ENCODE measurements at regions not wholly inside any gene's neighbourhood (a gene's known extent, or its start where the extent isn't known, plus 50 kb on each side); places are given as distances from the start of the nearest gene placed in this dataset.
A peak's percentile ranks its signal among the peaks of the same experiment; 100 is the strongest.

DNA sequence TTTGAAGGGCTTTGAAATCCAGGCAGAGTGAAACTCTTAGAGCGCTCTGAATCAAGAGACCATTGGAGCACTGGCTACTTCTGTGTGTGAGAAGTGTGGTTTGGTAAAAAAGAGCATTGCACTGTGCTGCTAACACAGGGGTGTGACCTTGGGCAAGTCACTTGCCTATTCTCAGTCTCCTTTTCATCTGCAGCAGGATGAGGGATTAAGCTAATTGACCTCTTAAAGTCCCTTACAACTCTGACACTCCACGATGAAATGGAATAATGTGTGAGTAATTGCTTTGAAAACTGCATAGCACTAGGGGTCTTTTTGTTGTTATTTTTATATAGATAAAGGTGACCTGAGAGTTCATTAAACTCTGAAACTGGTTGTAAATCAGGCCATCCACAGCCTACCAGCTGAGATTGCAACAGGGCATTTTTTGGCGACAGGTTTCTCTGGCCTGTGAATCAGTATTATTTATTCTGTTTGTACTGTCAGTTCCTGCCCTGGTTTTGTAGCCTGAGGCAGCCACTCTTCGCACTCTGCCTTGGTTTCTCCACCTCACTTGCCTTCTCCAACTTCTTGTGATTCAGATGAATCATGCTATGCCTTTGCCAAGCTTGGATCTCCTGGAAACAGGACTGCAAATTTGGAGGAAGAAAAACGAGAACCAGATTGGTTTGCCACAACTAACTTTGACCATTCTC lies 159.9 kb upstream of the PARP11 start:
- intact Hi-C loops (cut with DNase I; ENCODE audit: low total_unique reads), result no loop called here
- TF ChIP-seq POLR2AphosphoS5 (IDR thresholded peaks at IDR 0.05), result no peak
- TF ChIP-seq, protein P1, sequence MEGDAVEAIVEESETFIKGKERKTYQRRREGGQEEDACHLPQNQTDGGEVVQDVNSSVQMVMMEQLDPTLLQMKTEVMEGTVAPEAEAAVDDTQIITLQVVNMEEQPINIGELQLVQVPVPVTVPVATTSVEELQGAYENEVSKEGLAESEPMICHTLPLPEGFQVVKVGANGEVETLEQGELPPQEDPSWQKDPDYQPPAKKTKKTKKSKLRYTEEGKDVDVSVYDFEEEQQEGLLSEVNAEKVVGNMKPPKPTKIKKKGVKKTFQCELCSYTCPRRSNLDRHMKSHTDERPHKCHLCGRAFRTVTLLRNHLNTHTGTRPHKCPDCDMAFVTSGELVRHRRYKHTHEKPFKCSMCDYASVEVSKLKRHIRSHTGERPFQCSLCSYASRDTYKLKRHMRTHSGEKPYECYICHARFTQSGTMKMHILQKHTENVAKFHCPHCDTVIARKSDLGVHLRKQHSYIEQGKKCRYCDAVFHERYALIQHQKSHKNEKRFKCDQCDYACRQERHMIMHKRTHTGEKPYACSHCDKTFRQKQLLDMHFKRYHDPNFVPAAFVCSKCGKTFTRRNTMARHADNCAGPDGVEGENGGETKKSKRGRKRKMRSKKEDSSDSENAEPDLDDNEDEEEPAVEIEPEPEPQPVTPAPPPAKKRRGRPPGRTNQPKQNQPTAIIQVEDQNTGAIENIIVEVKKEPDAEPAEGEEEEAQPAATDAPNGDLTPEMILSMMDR (IDR thresholded peaks at IDR 0.05), result no peak
- no peak for TF ChIP-seq POLR2A (IDR thresholded peaks at IDR 0.05)
- Histone ChIP-seq H3K9me3 (no peaks in the 10 kb centered on the region), H3K4me3 (no peak overlapping the region), H3K27me3 (no peaks in the 10 kb centered on the region), H3K4me1 (peaks cover 0 to 6% of the 10 kb centered on the region in 2 donors), H3K27ac (peak overlapping the region in 1 of 2 donors; percentile 29), H3K36me3 (no peaks in the 10 kb centered on the region)
- DNase-seq (ENCODE audit: low spot score in 2 of 2), result peak in 1 of 2 donors; percentile 29

DNA sequence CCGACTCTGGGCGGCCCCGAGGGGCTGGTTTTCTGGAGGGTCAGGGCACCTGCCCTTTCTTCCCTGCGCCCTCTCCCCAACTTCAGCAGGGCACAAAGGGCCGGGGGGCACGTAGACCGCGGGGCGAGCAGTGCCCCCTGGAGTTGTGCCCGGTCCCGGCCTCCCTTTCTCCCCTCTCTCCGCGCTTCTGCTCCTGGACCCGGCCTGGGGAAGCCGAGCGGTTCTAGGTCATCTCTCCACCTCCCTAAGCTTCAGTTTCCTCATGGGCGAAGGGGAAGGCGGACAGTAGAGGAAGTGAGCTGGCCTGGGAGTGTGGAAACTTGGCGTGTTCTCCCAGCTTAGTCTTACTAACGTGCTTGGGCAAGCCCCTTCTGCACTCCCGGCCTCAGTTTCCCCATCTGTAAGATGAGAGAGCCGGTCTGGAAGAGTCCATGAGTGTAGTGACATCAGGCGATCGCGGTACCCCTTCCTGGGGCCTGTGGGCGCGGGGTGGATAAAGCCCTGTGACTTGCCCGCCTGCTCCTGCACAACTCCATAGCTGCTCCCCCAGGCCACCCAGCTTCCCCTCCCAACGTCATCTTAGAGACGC lies 158.6 kb upstream of the PARP11 start:
- TF ChIP-seq, protein P1 (IDR thresholded peaks at IDR 0.05), result no peak
- TF ChIP-seq POLR2AphosphoS5 (IDR thresholded peaks at IDR 0.05), result no peak
- TF ChIP-seq POLR2A (IDR thresholded peaks at IDR 0.05), result no peak
- Histone ChIP-seq H3K9me3 (no peaks in the 10 kb centered on the region), H3K4me3 (peak overlapping the region; percentile 11 to 73 (median 53)), H3K27me3 (no peaks in the 10 kb centered on the region), H3K36me3 (no peaks in the 10 kb centered on the region), H3K4me1 (peaks cover 0 to 6% of the 10 kb centered on the region in 2 donors), H3K27ac (peak overlapping the region; percentile 84 to 90)
- intact Hi-C loops (cut with DNase I; ENCODE audit: low total_unique reads), result no loop called here
- peak in 1 of 2 donors; percentile 22 for DNase-seq (ENCODE audit: low spot score in 2 of 2)

DNA sequence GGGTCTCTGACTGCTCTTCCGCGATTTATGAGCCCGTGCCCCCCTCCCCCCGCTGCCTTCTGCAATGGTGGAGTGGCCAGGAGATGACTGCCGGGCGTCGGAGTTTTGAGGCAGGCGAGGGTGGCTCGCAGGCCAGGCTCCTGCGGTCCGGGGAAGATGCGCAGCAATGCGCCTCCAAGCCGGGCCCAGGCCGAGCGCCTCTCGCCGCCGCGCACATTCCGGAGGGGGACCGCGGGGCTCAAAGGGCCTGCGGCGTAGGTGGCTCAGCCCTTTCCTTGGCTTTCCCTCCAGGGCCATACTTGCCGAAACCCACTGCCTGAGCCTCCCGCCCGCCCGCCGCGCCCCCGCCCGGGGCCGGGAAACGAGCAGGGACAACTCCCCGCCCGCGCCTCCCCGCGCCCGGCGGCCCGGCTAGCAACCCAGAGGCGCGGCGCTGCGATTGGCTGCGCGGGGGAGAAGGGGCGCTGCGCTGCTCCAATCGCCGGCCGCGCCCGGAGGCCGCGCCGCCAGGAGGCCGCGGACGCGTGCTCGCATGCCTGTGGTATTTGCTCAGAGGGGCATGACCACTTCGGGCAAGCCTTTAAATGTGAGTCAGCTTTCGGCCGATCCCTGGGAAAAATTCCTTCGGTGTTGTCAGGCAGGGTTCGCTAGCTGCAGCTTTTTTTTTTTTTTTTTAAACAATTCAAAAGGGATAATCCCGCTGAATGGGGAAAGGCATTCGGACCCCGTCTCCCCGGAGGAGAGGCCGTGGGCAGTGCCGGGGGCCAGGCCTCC lies 157.9 kb upstream of the PARP11 start:
- peak overlapping the region; percentile 90 to 94 for H3K27ac ChIP-seq
- intact Hi-C loops (cut with DNase I; ENCODE audit: low total_unique reads), result no loop called here
- TF ChIP-seq, protein P1 (IDR thresholded peaks at IDR 0.05), result no peak
- peak in 2 of 3 donors; percentile 68 to 74 for TF ChIP-seq POLR2AphosphoS5 (IDR thresholded peaks at IDR 0.05)
- peak; percentile 46 for TF ChIP-seq POLR2A (IDR thresholded peaks at IDR 0.05)
- H3K9me3 ChIP-seq, result no peaks in the 10 kb centered on the region
- peaks cover 0 to 6% of the 10 kb centered on the region in 2 donors for H3K4me1 ChIP-seq
- no peaks in the 10 kb centered on the region for H3K36me3 ChIP-seq
- H3K4me3 ChIP-seq, result peak overlapping the region; percentile 40 to 73 (median 53)
- DNase-seq (ENCODE audit: low spot score in 2 of 2), result peak; percentile 71 to 92
- no peaks in the 10 kb centered on the region for H3K27me3 ChIP-seq

DNA sequence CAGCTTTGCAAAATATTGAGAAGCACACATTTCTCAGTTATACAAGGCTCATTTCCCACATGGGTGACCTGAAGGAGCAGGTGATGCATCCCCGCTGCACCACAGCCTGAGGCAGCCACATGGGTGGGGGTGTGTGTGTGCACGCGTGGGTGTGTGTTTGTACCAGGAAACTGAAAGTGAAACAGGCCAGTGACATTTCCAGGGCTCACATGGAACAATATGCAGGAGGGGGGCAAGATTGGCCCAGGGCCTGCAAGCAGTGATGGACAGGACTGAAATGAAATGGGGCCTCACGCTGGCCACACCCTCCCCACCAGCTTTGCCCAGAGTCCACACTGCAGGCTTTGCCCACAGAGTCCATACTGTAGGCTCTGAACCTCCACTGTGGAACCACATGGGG lies 154.2 kb upstream of the PARP11 start:
- no peak overlapping the region for H3K27ac ChIP-seq
- H3K4me3 ChIP-seq, result no peak overlapping the region
- TF ChIP-seq POLR2AphosphoS5 (IDR thresholded peaks at IDR 0.05), result no peak
- TF ChIP-seq, protein P1 (IDR thresholded peaks at IDR 0.05), result no peak
- no peak for TF ChIP-seq POLR2A (IDR thresholded peaks at IDR 0.05)

More for the DNA sequence above, 154.2 kb upstream of the PARP11 start:
- intact Hi-C loops (cut with DNase I; ENCODE audit: low total_unique reads), result no loop called here
- Histone ChIP-seq H3K36me3 (no peaks in the 10 kb centered on the region), H3K4me1 (peaks cover 0 to 6% of the 10 kb centered on the region in 2 donors), H3K9me3 (no peaks in the 10 kb centered on the region), H3K27me3 (no peaks in the 10 kb centered on the region)
- no peak for DNase-seq (ENCODE audit: low spot score in 2 of 2)

Data from breast epithelium (tissue), 4 donors.